Renal cortex interstitium (tissue), 11 donors: ENCODE measurements at regions not wholly inside any gene's neighbourhood (a gene's known extent, or its start where the extent isn't known, plus 50 kb on each side); places are given as distances from the start of the nearest gene placed in this dataset.
A peak's percentile ranks its signal among the peaks of the same experiment; 100 is the strongest.
"Not testable (repeated sequence)": the region's sequence is repeated elsewhere in the genome, so short reads cannot be mapped to it uniquely, and the experiment has no call there.

Source experiments
- DNase-seq, 11 donors: peaks; one replicate each; pipeline ENCODE4 v3.0.0-alpha.2; 2013; ENCODE audit warnings: low read depth in 9 of 11, low spot score in 4 of 11; ENCODE audit errors: extremely low read depth in 1 of 11

DNA sequence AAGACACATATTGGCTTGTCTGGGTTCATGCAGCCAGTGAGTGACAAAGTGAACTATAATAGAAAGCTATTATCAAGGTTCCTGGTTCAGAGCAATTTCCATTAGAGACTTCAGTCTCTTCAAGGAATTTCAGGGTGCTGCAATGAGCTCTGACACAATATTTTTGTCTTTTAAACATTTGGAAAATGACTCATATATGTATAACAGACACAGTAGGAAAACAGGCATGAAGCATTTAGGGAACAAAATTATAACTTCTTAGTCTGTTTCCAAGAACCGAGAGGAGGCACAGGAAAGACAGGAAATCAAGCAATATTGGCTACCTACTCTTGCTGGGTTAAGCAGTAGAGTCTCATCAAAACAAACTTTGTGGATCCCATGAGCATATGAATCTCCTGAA lies 170.4 kb downstream of the PTPRC start:
- DNase-seq, result no peak

DNA sequence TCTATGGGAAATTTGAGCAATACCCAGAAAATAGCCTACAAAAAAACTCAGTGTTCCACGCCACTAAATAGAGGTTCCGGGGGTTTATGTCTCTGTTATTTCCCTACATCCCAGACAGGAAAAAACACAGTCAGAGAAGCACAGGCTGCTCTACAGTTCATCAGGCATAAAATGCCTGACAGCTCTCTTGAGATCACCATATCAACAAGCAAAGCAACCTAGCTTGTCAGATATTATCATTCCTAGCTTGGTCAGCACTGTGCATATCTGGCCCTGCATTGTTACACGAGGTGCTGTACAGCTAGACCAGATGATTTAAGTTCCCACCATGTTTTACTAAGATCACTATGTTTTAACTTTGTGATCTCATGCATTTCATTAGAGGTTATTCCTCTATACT lies 172.6 kb downstream of the PTPRC start:
- DNase-seq, result no peak

DNA sequence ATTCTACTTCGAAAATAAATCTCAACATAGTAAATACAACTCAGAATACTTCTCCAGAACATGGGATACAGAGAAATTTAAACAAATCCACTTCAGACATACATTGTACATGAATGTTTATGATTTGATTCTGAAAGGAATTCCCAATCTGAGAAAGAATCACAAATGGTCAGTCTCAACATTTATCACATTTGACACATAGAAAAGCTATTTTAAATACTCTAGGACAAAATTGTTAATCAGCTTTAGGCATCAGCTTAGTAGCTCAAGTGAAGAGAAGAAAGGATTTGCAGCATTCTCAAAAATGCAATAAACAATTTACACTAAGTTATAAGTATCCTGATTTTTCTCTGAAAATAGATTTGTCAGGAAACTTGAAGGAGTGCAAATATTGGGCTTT lies 184.8 kb downstream of the PTPRC start:
- no peak for DNase-seq

DNA sequence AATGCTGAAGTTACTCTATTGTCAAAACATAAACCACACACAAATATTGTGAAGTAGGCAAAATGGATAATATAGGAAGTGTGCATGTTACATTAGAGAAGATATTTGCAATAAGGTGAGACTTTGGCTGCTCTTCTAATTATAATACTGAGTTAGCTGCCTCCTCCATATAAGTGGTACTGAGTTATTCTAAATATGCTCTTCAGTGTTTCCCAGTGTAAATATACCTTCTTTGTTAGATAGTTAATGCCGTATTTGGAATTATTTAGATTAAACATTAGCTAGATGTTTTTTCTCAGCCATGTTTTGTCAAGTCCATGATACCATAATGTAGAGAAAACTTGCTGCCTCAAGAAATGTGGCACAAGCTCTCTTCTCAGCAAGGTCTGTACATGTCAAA lies 186.4 kb downstream of the PTPRC start:
- no peak for DNase-seq

DNA sequence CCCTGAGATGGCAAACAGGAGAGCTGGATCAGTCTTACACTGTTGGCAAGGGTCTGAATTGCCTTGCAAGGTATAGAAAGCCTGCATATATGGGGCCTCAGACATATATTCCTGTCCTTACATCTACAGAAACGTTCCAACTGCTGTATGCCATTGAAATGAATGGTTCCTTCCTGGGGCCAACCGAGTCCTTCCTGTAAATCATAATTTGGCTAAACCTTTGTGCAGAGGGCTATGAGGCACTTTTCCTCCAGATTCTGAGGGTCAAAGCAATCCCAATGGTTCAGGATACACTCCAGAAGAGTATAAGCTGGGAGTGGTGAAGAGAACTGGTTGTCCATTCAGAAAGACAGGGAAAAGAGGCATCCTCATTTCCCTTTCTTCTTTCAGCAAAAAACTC lies 190.5 kb downstream of the PTPRC start:
- no peak for DNase-seq

DNA sequence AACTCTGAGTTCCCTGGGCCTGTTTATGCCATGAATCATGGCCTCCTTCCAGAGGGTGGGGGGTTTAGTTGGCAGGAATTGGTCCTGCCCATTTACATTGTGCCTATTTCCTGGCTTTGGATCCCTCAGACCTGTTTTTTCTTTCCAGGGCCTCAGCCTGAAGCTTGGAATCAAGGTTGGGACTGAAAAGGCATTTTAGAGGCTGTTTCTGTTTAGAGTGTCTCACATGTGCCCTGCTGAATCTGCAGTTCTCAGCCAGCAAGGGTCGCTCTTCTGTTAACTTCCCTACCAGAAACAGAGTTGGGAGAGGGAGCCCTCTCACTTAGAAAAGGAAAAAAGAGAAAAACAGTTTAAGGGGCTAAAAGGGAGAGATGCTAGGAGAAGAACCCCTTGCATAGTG lies 191.1 kb downstream of the PTPRC start:
- no peak for DNase-seq

DNA sequence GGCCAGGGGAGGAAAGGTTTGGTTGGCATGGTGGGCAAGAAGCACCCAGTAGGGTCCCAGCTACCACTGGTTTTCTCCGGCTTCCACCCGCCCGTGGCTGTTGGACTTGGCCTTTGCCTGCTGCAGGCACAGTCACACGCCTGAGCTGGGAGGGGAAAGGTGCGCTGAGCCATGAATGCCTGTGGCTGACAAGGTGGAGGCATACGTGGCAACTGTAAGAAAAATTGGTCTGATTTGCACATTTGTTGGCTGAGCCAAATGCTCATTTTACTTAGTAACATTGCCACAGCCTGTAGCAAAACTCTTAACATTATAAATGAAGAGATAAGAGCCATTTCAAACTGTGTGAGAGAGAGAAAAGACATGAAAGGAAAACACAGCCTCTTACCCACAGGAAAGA lies 191.6 kb downstream of the PTPRC start:
- DNase-seq, result no peak

DNA sequence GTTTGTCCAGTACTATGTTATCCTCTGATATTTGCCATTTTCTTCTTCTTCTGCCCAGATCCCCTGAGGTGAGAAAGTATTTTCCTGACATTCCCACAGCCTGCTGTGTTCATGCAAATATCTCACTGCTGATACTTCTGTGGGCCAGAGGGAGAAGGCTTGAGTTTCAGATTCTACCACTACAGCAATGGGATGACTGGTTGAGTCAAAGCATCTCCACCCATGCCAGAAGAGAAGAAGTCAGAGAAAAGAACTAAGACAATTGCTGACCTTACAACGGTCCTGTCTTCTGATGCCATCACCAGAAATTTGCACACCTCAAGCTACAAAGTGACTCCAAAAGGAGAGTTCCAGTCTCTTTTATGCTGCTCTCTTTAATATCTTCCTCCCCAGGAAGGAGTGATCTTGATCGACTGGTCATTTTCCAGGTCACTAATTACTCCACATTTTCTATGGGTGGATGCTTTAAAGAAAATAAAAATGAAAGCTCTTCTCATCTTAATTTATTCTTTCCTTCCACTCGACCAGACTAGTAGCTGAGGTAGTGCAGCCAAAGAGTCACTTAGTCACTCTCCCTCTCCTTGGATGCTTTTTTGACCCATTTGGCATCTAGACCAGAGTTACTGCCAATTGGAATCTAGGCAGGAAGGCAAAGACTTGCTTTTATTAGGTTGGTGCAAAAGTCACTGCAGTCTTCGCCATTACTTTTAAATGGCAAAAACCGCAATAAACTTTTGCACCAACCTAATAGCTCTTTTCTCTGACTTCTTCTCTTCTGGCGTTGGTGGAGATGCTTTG lies 195.1 kb downstream of the PTPRC start:
- DNase-seq, result no peak

DNA sequence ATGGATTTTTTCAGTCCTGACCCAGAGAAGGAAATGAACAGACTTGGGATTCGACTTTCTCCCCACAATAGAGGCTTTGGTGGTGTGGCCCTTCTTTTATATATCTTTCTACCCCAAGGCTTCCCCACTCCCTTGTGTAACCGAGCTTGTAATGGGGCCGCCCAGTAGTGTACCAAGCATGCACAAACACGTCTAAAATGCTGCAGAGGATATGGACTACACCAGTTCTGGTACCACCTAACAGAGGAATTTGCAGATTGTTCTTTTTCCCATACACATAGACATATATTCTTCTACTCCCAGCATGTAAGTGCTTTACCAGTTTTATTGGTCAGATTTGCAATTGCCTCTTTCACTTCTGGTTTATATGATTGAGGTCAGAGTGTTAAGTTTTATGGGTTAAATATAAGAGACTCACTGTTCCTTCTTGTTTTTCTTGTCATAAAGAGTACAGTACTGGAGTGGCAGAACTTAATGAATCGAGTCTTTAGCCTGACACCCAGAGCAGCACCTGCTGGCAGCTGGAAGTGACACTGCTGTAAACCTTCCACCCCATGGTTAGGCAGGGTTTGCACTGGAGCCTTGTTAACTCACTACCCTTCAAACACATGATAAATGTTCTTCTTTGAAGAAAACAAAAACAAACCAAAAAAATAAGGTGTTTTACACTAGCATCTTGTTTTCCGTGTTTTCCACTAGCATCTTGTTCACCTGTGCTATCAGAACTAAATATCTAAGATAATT lies 198.6 kb downstream of the PTPRC start:
- peak in 7 of 11 donors; percentile 21 to 63 (median 41) for DNase-seq

DNA sequence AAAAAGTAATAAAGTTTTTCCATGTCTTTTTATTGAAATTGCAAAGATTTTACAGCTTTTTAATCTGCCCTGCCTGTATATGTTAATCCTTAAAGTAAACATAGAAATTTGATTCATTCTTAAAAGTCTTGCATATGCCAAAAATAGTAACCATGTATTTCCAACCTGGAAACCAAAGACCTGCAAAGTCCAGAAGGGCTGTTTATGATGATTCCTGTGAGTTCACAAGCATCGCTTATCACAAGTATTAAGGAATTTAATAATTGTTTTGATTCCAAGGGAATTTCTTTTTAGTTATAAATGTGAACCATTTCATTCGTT lies 199.1 kb downstream of the PTPRC start:
- no peak for DNase-seq

DNA sequence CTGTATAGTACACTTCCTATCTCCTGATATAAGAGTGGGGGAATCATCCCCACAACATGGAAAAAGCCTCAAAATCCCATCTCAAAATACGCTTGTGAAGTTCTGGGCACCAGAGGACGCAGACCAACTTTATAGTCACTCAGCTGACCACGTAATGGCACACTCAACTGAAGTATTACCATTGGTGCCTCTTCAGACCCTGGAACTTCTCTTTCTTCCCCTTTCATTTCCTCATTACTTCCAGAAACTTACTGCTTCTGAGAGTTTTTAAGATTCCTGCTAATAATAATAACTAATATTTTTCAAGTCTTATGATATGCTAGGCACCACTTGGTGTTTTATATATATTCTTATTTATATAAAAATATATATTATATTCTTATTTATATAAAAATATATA lies 202.6 kb downstream of the PTPRC start:
- no peak for DNase-seq

DNA sequence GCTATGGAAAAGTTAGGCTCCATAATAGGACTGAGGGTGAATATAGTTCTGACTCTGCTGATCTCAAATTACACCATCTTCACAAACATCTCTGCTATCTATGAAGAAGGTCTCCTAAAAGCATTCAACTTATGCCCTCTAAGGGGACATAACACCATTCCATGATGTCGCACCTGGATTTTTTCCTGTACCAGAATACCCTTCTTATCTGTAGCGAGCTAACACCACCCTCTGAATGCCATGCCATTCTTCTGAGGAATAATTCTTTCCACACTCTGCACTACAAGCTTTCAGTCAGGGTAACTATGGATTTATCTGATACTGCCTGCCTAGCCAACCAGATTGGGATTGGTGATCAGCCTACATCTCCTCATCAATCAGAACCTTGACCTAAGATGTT lies 203.8 kb downstream of the PTPRC start:
- no peak for DNase-seq

DNA sequence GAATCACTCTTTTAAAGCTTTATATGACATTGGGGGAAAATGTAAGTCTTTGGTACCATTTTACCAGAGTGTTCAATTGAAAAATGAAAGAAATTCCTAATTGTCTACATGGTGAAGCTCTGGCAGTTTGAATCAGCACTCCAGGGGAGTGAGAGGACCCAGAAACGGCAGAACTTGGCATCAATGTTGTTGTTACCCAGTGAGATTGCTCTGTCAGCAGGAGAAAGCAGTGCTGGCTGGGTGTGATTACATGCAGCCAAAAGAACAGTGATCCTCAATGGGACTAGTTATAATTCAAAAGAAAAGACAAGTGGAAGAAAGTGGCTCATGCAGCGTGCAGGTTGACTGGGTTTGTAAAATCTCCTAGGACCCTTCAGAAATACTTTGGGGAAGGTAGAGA lies 206.4 kb downstream of the PTPRC start:
- no peak for DNase-seq

DNA sequence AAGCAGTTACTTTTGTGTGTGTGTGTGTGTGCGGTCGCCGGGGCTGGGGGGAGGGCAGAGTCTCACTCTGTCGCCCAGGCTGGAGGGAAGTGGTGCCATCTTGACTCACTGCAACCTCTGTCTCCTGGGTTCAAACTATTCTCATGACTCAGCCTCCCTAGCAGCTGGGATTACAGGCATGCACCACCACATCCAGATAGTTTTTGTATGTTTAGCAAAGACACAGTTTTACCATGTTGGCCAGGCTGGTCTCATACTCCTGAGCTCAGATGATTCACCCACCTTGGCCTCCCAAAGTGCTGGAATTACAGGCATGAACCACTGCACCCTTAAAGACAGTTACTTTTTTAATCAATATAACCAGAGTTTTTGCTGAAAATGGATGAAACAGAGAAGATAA lies 207.0 kb downstream of the PTPRC start:
- DNase-seq, result no peak

DNA sequence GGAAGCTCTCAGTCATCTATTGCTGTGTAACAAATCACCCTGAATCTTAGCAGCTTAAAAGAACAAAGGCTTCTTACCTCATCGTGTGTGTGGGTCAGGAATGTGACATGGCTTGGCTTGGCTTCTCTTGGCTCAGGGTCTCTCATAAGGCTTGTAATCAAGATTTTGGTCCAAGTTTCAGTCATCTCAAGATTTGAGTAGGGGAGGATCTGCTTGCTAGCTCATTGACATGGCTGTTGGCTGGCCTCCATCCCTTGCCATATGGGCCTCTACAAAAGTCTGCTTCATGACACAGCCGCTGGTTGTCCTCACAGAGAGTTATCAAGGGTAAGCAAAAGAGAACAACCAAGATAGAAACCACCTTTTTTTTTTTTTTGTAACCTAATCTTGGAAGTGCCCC lies 207.7 kb downstream of the PTPRC start:
- no peak for DNase-seq

DNA sequence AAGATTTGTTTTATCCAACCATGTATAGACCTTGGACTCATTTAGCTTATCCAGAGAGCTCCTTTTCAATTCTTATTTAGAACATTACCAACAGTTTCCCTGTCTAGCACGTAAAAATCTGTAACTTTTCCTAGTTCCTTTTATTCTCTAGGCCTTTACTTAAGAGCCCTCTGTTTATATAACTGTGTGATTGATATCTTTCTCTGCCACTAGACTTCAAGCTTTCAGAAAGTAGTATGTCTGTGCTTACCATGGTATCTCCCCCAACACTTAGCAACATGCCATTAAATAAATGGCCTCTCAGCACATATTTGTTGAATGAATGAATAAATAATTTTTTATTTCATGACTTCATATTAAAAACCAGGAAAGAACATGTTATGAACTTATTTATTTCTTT lies 209.4 kb downstream of the PTPRC start:
- DNase-seq, result peak in 1 of 11 donors; percentile 9

DNA sequence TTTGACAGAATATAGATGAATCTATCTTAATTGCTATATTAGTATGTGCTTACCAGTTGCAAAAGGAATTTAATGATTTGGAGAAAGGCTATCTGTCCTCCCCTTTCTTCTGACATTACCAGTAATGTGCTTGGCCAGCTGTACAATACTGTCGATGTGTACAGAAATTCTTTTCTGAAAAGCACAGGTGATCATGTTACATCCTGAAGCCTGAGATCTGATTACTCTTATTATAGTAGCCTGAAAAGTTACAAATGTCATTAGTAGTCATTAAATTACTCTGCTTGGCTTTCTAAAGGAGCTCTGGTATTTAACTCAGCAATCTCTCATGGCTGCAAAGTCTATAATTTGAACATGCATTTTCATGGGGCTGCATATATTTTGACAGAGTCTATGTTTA lies 209.8 kb downstream of the PTPRC start:
- DNase-seq, result peak in 2 of 11 donors; percentile 22 to 34

DNA sequence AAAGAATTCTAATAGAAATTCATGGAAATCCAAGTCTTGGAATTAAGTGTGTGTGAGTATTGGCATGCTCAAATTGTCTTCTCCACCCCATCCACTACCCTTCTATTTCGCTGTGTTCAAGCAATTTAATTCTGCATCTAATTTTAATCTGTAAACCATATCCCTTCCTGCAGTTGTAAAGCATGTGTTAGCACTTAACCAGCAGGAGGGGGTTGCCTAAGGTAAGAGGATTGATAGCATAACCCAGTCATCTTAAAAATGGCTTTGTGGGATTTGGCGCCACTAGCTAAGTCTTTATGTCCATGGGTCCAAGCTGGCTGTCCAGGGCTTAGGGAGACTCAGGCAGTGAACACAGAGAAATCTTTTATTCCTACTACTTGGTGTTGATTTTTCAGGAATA lies 210.3 kb downstream of the PTPRC start:
- DNase-seq, result no peak

DNA sequence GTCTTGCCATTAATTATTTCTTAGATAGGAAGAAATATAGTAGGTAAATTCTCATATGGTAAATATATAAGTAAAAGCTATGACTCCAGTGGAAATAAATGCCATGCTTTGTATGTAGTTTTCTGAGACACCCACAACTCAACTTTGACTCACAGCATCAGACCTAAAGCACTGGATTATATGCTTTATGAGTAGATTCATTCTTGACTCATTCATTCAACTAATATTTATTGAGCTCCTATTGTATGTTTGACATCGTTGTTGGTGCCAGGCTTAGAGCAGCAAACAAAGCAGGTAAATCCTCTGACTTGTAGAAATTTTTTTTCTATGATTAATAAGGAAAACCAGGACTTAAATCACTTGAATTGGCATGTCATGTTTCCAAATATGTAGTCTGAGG lies 211.4 kb downstream of the PTPRC start:
- no peak for DNase-seq

DNA sequence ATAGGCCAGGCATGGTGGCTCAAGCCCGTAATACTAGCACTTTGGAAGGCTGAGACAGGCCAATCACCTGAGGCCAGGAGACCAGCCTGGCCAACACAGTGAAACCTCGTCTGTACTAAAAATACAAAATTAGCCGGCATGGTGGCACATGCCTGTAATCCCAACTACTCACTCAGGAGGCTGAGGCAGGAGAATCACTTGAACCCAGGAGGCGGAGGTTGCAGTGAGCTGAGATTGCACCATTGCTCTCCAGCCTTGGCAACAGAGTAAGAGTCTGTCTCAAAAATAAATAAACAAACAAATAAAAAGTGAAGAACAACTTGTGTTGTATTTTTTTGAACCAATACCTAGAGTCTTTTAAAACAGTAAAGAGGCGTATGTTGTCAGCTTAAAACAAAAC lies 212.1 kb downstream of the PTPRC start:
- DNase-seq, result not testable (repeated sequence)

DNA sequence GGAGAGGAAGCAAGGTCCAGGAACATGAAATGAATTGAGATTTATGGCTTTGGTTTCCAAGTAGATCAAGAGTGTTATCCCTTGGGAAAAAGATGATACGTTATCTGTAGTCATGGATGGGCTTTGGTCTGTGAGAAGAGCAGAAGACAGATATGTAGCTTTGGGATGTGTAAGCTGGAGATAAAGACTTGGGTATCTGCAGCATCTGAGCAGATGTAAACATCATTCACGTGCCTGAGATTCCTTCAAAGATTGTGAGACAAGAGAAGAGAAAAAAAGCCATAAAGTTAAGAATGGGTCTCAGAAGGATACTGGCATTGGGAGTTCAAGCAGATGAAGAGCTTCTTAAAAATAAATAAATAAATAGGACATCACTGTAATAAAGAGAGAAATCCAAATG lies 217.8 kb downstream of the PTPRC start:
- no peak for DNase-seq
